Suprapubic skin (tissue), 4 donors: ENCODE measurements at regions not wholly inside any gene's neighbourhood (a gene's known extent, or its start where the extent isn't known, plus 50 kb on each side); places are given as distances from the start of the nearest gene placed in this dataset.

Experiments
- DNase-seq, 2 donors: peaks; one replicate each; pipeline ENCODE4 v3.0.0-alpha.2; 2019; ENCODE audit warnings: low spot score in 2 of 2
- H3K27ac ChIP-seq: fragments of 200-600 bp; sonication (generic); one replicate; pipeline ENCODE4 v1.5.1; 2019
- H3K27me3 ChIP-seq: fragments of 200-600 bp; sonication (generic); one replicate; pipeline ENCODE4 v1.5.1; 2019
- H3K36me3 ChIP-seq: fragments of 200-600 bp; sonication (generic); one replicate; pipeline ENCODE4 v1.5.1; 2019
- H3K4me1 ChIP-seq: fragments of 200-600 bp; sonication (generic); one replicate; pipeline ENCODE4 v1.5.1; 2019
- H3K4me3 ChIP-seq: fragments of 200-600 bp; sonication (generic); one replicate; pipeline ENCODE4 v1.5.1; 2019; ENCODE audit warnings: mild to moderate bottlenecking
- H3K9me3 ChIP-seq: fragments of 200-600 bp; sonication (generic); one replicate; pipeline ENCODE4 v1.5.1; 2019
- CTCF ChIP-seq, 2 donors: fragments of 200-600 bp in 1 of 2; fragments of 450-650 bp in 1 of 2; sonication (generic) in 1 of 2; IDR thresholded peaks; one replicate each; pipeline ENCODE4 v1.5.1; 2016 to 2019; ENCODE audit warnings: antibody characterized with exemption in 2 of 2, mild to moderate bottlenecking in 1 of 2, moderate library complexity in 1 of 2
- EP300 ChIP-seq: sonication (generic); formaldehyde crosslinking; IDR thresholded peaks from one replicate; pipeline ENCODE4 v1.6.1; 2017; ENCODE audit warnings: antibody characterized with exemption
- POLR2A ChIP-seq, 2 donors: fragments of 450-650 bp; IDR thresholded peaks; one replicate each; pipeline ENCODE4 v1.6.1; 2017; ENCODE audit warnings: antibody characterized with exemption in 2 of 2, mild to moderate bottlenecking in 2 of 2, moderate library complexity in 2 of 2
- POLR2AphosphoS5 ChIP-seq, 3 donors: sonication (generic); formaldehyde crosslinking; IDR thresholded peaks; one replicate each; pipeline ENCODE4 v1.6.1; 2017; ENCODE audit warnings: antibody characterized with exemption in 3 of 3
- WGBS: methylation state at CpG from one replicate; pipeline ENCODE4 v1.1.5; 2018; 5-methylcytosine and 5-hydroxymethylcytosine counted together

- H3K27me3 ChIP-seq = peaks cover 4% of the 10 kb centered on the region
- H3K9me3 ChIP-seq = no peaks in the 10 kb centered on the region
Measured at GRCh38 chr2:120503793-120504571, 158.0 kb downstream of the INHBB start.

GRCh38 chr2:120504936-120505705, 159.2 kb downstream of the INHBB start:
- Histone ChIP-seq H3K4me3 (no peak overlapping the region), H3K27ac (no peak overlapping the region), H3K9me3 (no peaks in the 10 kb centered on the region), H3K36me3 (no peaks in the 10 kb centered on the region), H3K4me1 (peaks cover 7% of the 10 kb centered on the region), H3K27me3 (peaks cover under 1% of the 10 kb centered on the region)
- TF ChIP-seq POLR2A (IDR thresholded peaks at IDR 0.05) (no peak), CTCF (IDR thresholded peaks at IDR 0.05) (no peak), POLR2AphosphoS5 (IDR thresholded peaks at IDR 0.05) (no peak), EP300 (no peak)
- 93% methylated on average over 15 of the region's 15 CpGs for WGBS
- no peak for DNase-seq

More at GRCh38 chr2:120503793-120504571, 158.0 kb downstream of the INHBB start:
- TF ChIP-seq POLR2AphosphoS5 (IDR thresholded peaks at IDR 0.05) = no peak
- TF ChIP-seq CTCF (IDR thresholded peaks at IDR 0.05) = no peak
- TF ChIP-seq POLR2A (IDR thresholded peaks at IDR 0.05) = no peak
- no peak for TF ChIP-seq EP300
- peaks cover 7% of the 10 kb centered on the region for H3K4me1 ChIP-seq
- H3K4me3 ChIP-seq = no peak overlapping the region
- no peaks in the 10 kb centered on the region for H3K36me3 ChIP-seq
- WGBS = 84% methylated on average over 17 of the region's 23 CpGs
- no peak overlapping the region for H3K27ac ChIP-seq
- DNase-seq = no peak

- no peaks in the 10 kb centered on the region for H3K9me3 ChIP-seq
- peak in 1 of 2 donors; percentile 42 for DNase-seq
- H3K4me3 ChIP-seq = no peak overlapping the region
- H3K4me1 ChIP-seq = peaks cover 11% of the 10 kb centered on the region
- no peak overlapping the region for H3K27ac ChIP-seq
- H3K36me3 ChIP-seq = no peaks in the 10 kb centered on the region
- TF ChIP-seq POLR2A (IDR thresholded peaks at IDR 0.05) (no peak), POLR2AphosphoS5 (IDR thresholded peaks at IDR 0.05) (no peak), EP300 (no peak), CTCF (IDR thresholded peaks at IDR 0.05) (no peak)
- 43% methylated on average over 7 of the region's 7 CpGs for WGBS
- no peaks in the 10 kb centered on the region for H3K27me3 ChIP-seq
Measured at GRCh38 chr2:120508567-120509041, 162.7 kb downstream of the INHBB start.

GRCh38 chr2:120509213-120509815, 163.4 kb downstream of the INHBB start:
- Histone ChIP-seq H3K4me3 (no peak overlapping the region), H3K27ac (no peak overlapping the region), H3K27me3 (no peaks in the 10 kb centered on the region), H3K36me3 (no peaks in the 10 kb centered on the region), H3K9me3 (no peaks in the 10 kb centered on the region), H3K4me1 (peaks cover 11% of the 10 kb centered on the region)
- no peak for TF ChIP-seq POLR2A (IDR thresholded peaks at IDR 0.05)
- no peak for TF ChIP-seq EP300
- TF ChIP-seq CTCF (IDR thresholded peaks at IDR 0.05) = no peak
- no peak for TF ChIP-seq POLR2AphosphoS5 (IDR thresholded peaks at IDR 0.05)
- WGBS = 98% methylated on average over 10 of the region's 14 CpGs
- DNase-seq = peak in 1 of 2 donors; percentile 54
